Neural progenitor cell (in vitro differentiated cells): ENCODE measurements at regions not wholly inside any gene's neighbourhood (a gene's known extent, or its start where the extent isn't known, plus 50 kb on each side); places are given as distances from the start of the nearest gene placed in this dataset.

Experiments used
- CTCF ChIP-seq: fragments of 200-600 bp; sonication (generic); IDR thresholded peaks from 2 replicates; pipeline ENCODE4 v1.5.1; 2017; ENCODE audit warnings: antibody characterized with exemption, mild to moderate bottlenecking
- EZH2 ChIP-seq: fragments of 200-600 bp; sonication (generic); IDR thresholded peaks from 2 replicates; pipeline ENCODE4 v1.6.1; 2017; ENCODE audit warnings: antibody characterized with exemption, mild to moderate bottlenecking, moderate library complexity

- TF ChIP-seq CTCF: no peak
- no peak for TF ChIP-seq EZH2
These were observed 111.3 kb upstream of the LEF1 start for GRCh38 chr4:108280072-108280471.
